Right lobe of liver (tissue), 4 donors: ENCODE measurements at regions not wholly inside any gene's neighbourhood (a gene's known extent, or its start where the extent isn't known, plus 50 kb on each side); places are given as distances from the start of the nearest gene placed in this dataset.

Source experiments
- CTCF ChIP-seq, 4 donors: fragments of 200-600 bp in 3 of 4; fragments of 450-650 bp in 1 of 4; IDR thresholded peaks; one replicate each; pipeline versions ENCODE4 v1.5.1 to v1.8.0; 2016 to 2022; ENCODE audit warnings: antibody characterized with exemption in 4 of 4, mild to moderate bottlenecking in 2 of 4
- POLR2A ChIP-seq: fragments of 450-650 bp; IDR thresholded peaks from one replicate; pipeline ENCODE4 v1.6.1; 2017; ENCODE audit warnings: antibody characterized with exemption, mild to moderate bottlenecking
- donor health status: DM: no; HTN: no; CAD: no.
- donor health status: DM: no; HTN: no; CAD: no.
- donor health status: DM: no; HTN: yes; CAD: no.

DNA sequence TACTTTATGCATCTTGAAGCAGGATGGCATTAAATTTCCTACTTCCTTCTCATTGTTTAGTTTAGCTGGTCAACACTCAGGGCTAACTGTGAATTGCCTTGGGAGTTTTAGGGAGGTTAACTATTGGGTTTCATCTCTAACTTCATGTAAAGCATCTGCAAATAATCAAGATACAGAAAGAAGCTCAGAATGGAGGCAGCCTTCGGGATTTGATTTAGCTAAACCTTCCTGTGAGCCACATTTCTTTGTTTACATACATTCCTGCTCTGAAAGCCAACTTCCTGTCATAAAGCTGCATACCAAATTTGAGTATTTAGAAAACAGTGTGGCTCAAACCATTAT is 131.7 kb upstream of the PCDH18 start:
- no peak for TF ChIP-seq CTCF (IDR thresholded peaks at IDR 0.05)
- no peak for TF ChIP-seq POLR2A
